ENCODE measurements at regions not wholly inside any gene's neighbourhood (a gene's known extent, or its start where the extent isn't known, plus 50 kb on each side); places are given as distances from the start of the nearest gene placed in this dataset.

GRCh38 chr3:116524453-116525210, 79.3 kb upstream of the LSAMP start:
- Histone ChIP-seq H3K36me3 (no peaks in the 10 kb centered on the region), H3K4me3 (no peak overlapping the region), H3K9me3 (no peaks in the 10 kb centered on the region), H3K27ac (replicated peaks in 1 of 4) (no peak overlapping the region), H3K27me3 (no peaks in the 10 kb centered on the region), H3K4me1 (no peaks in the 10 kb centered on the region)
- no peak for TF ChIP-seq EP300 (IDR thresholded peaks at IDR 0.05)
- DNase-seq (ENCODE audit: extremely low spot score) = no peak
- WGBS = 79% methylated on average over 4 of the region's 4 CpGs
- intact Hi-C loops (cut with DNase I) = no loop called here

- no peak for TF ChIP-seq POLR2AphosphoS5 (IDR thresholded peaks at IDR 0.05)
- TF ChIP-seq EP300 (IDR thresholded peaks at IDR 0.05) = no peak
- TF ChIP-seq CTCF (IDR thresholded peaks at IDR 0.05) = no peak
- TF ChIP-seq POLR2A (IDR thresholded peaks at IDR 0.05; ENCODE audit: low read depth) = no peak
- Histone ChIP-seq H3K4me3 (no peak overlapping the region), H3K27me3 (no peaks in the 10 kb centered on the region), H3K4me1 (no peaks in the 10 kb centered on the region), H3K27ac (replicated peaks in 1 of 4) (no peak overlapping the region), H3K36me3 (no peaks in the 10 kb centered on the region), H3K9me3 (no peaks in the 10 kb centered on the region)
- intact Hi-C loops (cut with DNase I) = no loop called here
- no peak for DNase-seq (ENCODE audit: extremely low spot score)
- WGBS = 28% methylated on average over 1 of the region's 1 CpG
Observed at GRCh38 chr3:116552246-116552645, 107.0 kb upstream of the LSAMP start.

- no peaks in the 10 kb centered on the region for H3K27me3 ChIP-seq
Observed at GRCh38 chr3:116553355-116553754, 108.1 kb upstream of the LSAMP start.

GRCh38 chr3:116561529-116561928, 116.2 kb upstream of the LSAMP start:
- intact Hi-C loops (cut with DNase I) = no loop called here
- Histone ChIP-seq H3K27me3 (peaks cover 0 to 2% (median 0%) of the 10 kb centered on the region in 4 donors), H3K36me3 (no peaks in the 10 kb centered on the region), H3K9me3 (no peaks in the 10 kb centered on the region), H3K27ac (replicated peaks in 1 of 4) (no peak overlapping the region), H3K4me3 (no peak overlapping the region), H3K4me1 (no peaks in the 10 kb centered on the region)
- 57% methylated on average over 3 of the region's 3 CpGs for WGBS
- no peak for TF ChIP-seq CTCF (IDR thresholded peaks at IDR 0.05)
- no peak for TF ChIP-seq EP300 (IDR thresholded peaks at IDR 0.05)
- TF ChIP-seq POLR2AphosphoS5 (IDR thresholded peaks at IDR 0.05) = no peak
- TF ChIP-seq POLR2A (IDR thresholded peaks at IDR 0.05; ENCODE audit: low read depth) = no peak
- no peak for DNase-seq (ENCODE audit: extremely low spot score)

More at GRCh38 chr3:116553355-116553754, 108.1 kb upstream of the LSAMP start:
- no peak for TF ChIP-seq POLR2A (IDR thresholded peaks at IDR 0.05; ENCODE audit: low read depth)
- TF ChIP-seq POLR2AphosphoS5 (IDR thresholded peaks at IDR 0.05) = no peak
- no peak for TF ChIP-seq CTCF (IDR thresholded peaks at IDR 0.05)
- TF ChIP-seq EP300 (IDR thresholded peaks at IDR 0.05) = no peak
- DNase-seq (ENCODE audit: extremely low spot score) = no peak
- H3K9me3 ChIP-seq = no peaks in the 10 kb centered on the region
- H3K4me1 ChIP-seq = no peaks in the 10 kb centered on the region
- H3K36me3 ChIP-seq = no peaks in the 10 kb centered on the region
- WGBS = 71% methylated on average over 2 of the region's 2 CpGs
- no peak overlapping the region for H3K27ac ChIP-seq (replicated peaks in 1 of 4)
- no peak overlapping the region for H3K4me3 ChIP-seq
- intact Hi-C loops (cut with DNase I) = no loop called here

- H3K27me3 ChIP-seq = peaks cover 0 to 2% (median 0%) of the 10 kb centered on the region in 4 donors
- TF ChIP-seq POLR2A (IDR thresholded peaks at IDR 0.05; ENCODE audit: low read depth) = no peak
- TF ChIP-seq EP300 (IDR thresholded peaks at IDR 0.05) = no peak
- no peak for TF ChIP-seq CTCF (IDR thresholded peaks at IDR 0.05)
- no peak for TF ChIP-seq POLR2AphosphoS5 (IDR thresholded peaks at IDR 0.05)
- intact Hi-C loops (cut with DNase I) = no loop called here
- no peaks in the 10 kb centered on the region for H3K9me3 ChIP-seq
- H3K27ac ChIP-seq (replicated peaks in 1 of 4) = no peak overlapping the region
- WGBS = 34% methylated on average over 2 of the region's 2 CpGs
- H3K36me3 ChIP-seq = no peaks in the 10 kb centered on the region
- H3K4me1 ChIP-seq = no peaks in the 10 kb centered on the region
- DNase-seq (ENCODE audit: extremely low spot score) = no peak
- no peak overlapping the region for H3K4me3 ChIP-seq
Observed at GRCh38 chr3:116563351-116563750, 118.1 kb upstream of the LSAMP start.
